ENCODE measurements at regions not wholly inside any gene's neighbourhood (a gene's known extent, or its start where the extent isn't known, plus 50 kb on each side); places are given as distances from the start of the nearest gene placed in this dataset.

DNA sequence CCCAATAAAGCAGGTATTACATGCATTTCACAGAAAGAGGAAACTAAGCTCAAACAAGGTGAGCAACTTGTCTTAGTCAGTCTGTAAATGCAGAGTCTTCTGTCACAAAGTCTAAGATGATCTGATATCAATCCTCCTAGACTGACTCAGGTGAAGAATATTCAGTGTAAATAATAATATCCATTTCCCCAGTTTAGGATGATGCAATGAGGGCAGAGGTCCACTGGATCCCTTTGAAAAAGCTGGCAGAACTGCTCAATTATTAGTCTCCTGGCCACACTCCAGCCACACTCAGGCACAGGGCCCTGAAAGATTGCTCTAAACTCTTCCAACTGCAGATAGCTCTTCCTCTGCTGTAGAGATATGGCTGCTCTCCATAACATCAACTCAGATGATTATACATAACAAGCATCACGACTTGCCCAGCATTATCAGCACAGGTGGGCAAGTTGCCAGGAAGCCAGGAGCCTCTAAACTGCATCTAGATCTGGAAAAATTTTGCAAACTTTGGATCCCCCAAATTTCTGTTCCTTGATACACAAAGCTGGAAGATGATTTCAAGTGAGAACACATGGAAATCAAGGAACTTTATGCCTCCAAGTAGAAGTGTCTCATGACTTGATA lies 129.8 kb upstream of the CPNE4 start:
- Histone ChIP-seq H3K9me3 (ENCODE audit: control insufficient read depth, insufficient read depth, low read length) (no peaks in the 10 kb centered on the region), H3K79me2 (ENCODE audit: control insufficient read depth, low read length) (no peaks in the 10 kb centered on the region), H3K9me2 (replicated peaks; ENCODE audit: control insufficient read depth, low read length) (no peaks in the 10 kb centered on the region), H3K4me1 (ENCODE audit: control insufficient read depth, low read length) (no peaks in the 10 kb centered on the region), H3K36me3 (ENCODE audit: control insufficient read depth, low read length) (no peaks in the 10 kb centered on the region), H3K4me3 (ENCODE audit: low read length) (no peak overlapping the region), H3K27me3 (ENCODE audit: control insufficient read depth, low read length) (no peaks in the 10 kb centered on the region), H3F3A (ENCODE audit: control insufficient read depth, insufficient read depth) (no peaks in the 10 kb centered on the region), H3K27ac (ENCODE audit: low read depth, low read length) (no peak overlapping the region), H4K20me1 (ENCODE audit: control insufficient read depth, insufficient read depth, low read depth, low read length) (no peaks in the 10 kb centered on the region), H3K4me2 (ENCODE audit: low read length) (no peak overlapping the region)
- TF ChIP-seq, protein P1, sequence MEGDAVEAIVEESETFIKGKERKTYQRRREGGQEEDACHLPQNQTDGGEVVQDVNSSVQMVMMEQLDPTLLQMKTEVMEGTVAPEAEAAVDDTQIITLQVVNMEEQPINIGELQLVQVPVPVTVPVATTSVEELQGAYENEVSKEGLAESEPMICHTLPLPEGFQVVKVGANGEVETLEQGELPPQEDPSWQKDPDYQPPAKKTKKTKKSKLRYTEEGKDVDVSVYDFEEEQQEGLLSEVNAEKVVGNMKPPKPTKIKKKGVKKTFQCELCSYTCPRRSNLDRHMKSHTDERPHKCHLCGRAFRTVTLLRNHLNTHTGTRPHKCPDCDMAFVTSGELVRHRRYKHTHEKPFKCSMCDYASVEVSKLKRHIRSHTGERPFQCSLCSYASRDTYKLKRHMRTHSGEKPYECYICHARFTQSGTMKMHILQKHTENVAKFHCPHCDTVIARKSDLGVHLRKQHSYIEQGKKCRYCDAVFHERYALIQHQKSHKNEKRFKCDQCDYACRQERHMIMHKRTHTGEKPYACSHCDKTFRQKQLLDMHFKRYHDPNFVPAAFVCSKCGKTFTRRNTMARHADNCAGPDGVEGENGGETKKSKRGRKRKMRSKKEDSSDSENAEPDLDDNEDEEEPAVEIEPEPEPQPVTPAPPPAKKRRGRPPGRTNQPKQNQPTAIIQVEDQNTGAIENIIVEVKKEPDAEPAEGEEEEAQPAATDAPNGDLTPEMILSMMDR (IDR thresholded peaks at IDR 0.05; ENCODE audit: low read depth, low read length, poor library complexity, severe bottlenecking): no peak
- no peak for TF ChIP-seq EZH2phosphoT487 (IDR thresholded peaks at IDR 0.05; ENCODE audit: borderline replicate concordance, low read length)

GRCh38 chr3:132167870-132168269 lies 133.1 kb upstream of the CPNE4 start:
- Histone ChIP-seq H4K20me1 (ENCODE audit: control insufficient read depth, insufficient read depth, low read depth, low read length) (no peaks in the 10 kb centered on the region), H3K9me2 (replicated peaks; ENCODE audit: control insufficient read depth, low read length) (no peaks in the 10 kb centered on the region), H3K36me3 (ENCODE audit: control insufficient read depth, low read length) (no peaks in the 10 kb centered on the region), H3K4me1 (ENCODE audit: control insufficient read depth, low read length) (no peaks in the 10 kb centered on the region), H3F3A (ENCODE audit: control insufficient read depth, insufficient read depth) (no peaks in the 10 kb centered on the region), H3K79me2 (ENCODE audit: control insufficient read depth, low read length) (no peaks in the 10 kb centered on the region), H3K9me3 (ENCODE audit: control insufficient read depth, insufficient read depth, low read length) (no peaks in the 10 kb centered on the region), H3K4me3 (ENCODE audit: low read length) (no peak overlapping the region), H3K4me2 (ENCODE audit: low read length) (no peak overlapping the region), H3K27ac (ENCODE audit: low read depth, low read length) (no peak overlapping the region), H3K27me3 (ENCODE audit: control insufficient read depth, low read length) (0 out of 2 replicates have a peak, but pooled peaks cover 2% of the 10 kb centered on the region)
- TF ChIP-seq EZH2phosphoT487 (IDR thresholded peaks at IDR 0.05; ENCODE audit: borderline replicate concordance, low read length): no peak
- TF ChIP-seq, protein P1 (IDR thresholded peaks at IDR 0.05; ENCODE audit: low read depth, low read length, poor library complexity, severe bottlenecking): no peak

- no peak overlapping the region for H3K4me2 ChIP-seq (ENCODE audit: low read length)
- no peaks in the 10 kb centered on the region for H4K20me1 ChIP-seq (ENCODE audit: control insufficient read depth, insufficient read depth, low read depth, low read length)
- H3K4me3 ChIP-seq (ENCODE audit: low read length): no peak overlapping the region
- H3K27ac ChIP-seq (ENCODE audit: low read depth, low read length): no peak overlapping the region
- TF ChIP-seq, protein P1 (IDR thresholded peaks at IDR 0.05; ENCODE audit: low read depth, low read length, poor library complexity, severe bottlenecking): no peak
- no peak for TF ChIP-seq EZH2phosphoT487 (IDR thresholded peaks at IDR 0.05; ENCODE audit: borderline replicate concordance, low read length)
- no peaks in the 10 kb centered on the region for H3K9me3 ChIP-seq (ENCODE audit: control insufficient read depth, insufficient read depth, low read length)
- no peaks in the 10 kb centered on the region for H3K9me2 ChIP-seq (replicated peaks; ENCODE audit: control insufficient read depth, low read length)
- H3K36me3 ChIP-seq (ENCODE audit: control insufficient read depth, low read length): no peaks in the 10 kb centered on the region
- no peaks in the 10 kb centered on the region for H3K4me1 ChIP-seq (ENCODE audit: control insufficient read depth, low read length)
- H3F3A ChIP-seq (ENCODE audit: control insufficient read depth, insufficient read depth): no peaks in the 10 kb centered on the region
- H3K27me3 ChIP-seq (ENCODE audit: control insufficient read depth, low read length): 0 out of 2 replicates have a peak, but pooled peaks cover 2% of the 10 kb centered on the region
- H3K79me2 ChIP-seq (ENCODE audit: control insufficient read depth, low read length): no peaks in the 10 kb centered on the region
Measured at GRCh38 chr3:132174500-132174899, 139.7 kb upstream of the CPNE4 start.

All from DOHH2 (cell line).